ENCODE measurements at regions not wholly inside any gene's neighbourhood (a gene's known extent, or its start where the extent isn't known, plus 50 kb on each side); places are given as distances from the start of the nearest gene placed in this dataset.
"Not testable (repeated sequence)": the region's sequence is repeated elsewhere in the genome, so short reads cannot be mapped to it uniquely, and the experiment has no call there.

- DNase-seq = no peak
Measured at GRCh38 chr22:25281675-25282345, 62.4 kb downstream of the CRYBB2 start.

- no peak for DNase-seq
Measured at GRCh38 chr22:25282346-25282670, 62.9 kb downstream of the CRYBB2 start.

GRCh38 chr22:25282671-25283561, 63.5 kb downstream of the CRYBB2 start:
- DNase-seq = no peak

GRCh38 chr22:25288481-25288880, 69.0 kb downstream of the CRYBB2 start:
- not testable (repeated sequence) for DNase-seq

GRCh38 chr22:25301912-25302311, 82.5 kb downstream of the CRYBB2 start:
- DNase-seq = not testable (repeated sequence)

GRCh38 chr22:25309586-25309985, 90.1 kb downstream of the CRYBB2 start:
- DNase-seq = not testable (repeated sequence)

- DNase-seq = not testable (repeated sequence)
Measured at GRCh38 chr22:25311924-25312323, 92.5 kb downstream of the CRYBB2 start.

GRCh38 chr22:25318081-25318823, 98.8 kb downstream of the CRYBB2 start:
- DNase-seq = no peak

- DNase-seq = no peak
Measured at GRCh38 chr22:25327018-25327755, 107.7 kb downstream of the CRYBB2 start.

GRCh38 chr22:25331050-25331449, 111.6 kb downstream of the CRYBB2 start:
- no peak for DNase-seq

- DNase-seq = not testable (repeated sequence)
Measured at GRCh38 chr22:25331911-25332310, 112.5 kb downstream of the CRYBB2 start.

GRCh38 chr22:25332386-25332785, 112.9 kb downstream of the CRYBB2 start:
- DNase-seq = no peak

GRCh38 chr22:25334162-25334490, 114.7 kb downstream of the CRYBB2 start:
- DNase-seq = no peak

- not testable (repeated sequence) for DNase-seq
Measured at GRCh38 chr22:25334631-25335030, 115.2 kb downstream of the CRYBB2 start.

GRCh38 chr22:25335276-25335675, 115.8 kb downstream of the CRYBB2 start:
- DNase-seq = not testable (repeated sequence)

GRCh38 chr22:25340536-25340935, 121.1 kb downstream of the CRYBB2 start:
- DNase-seq = not testable (repeated sequence)

GRCh38 chr22:25344366-25344765, 124.9 kb downstream of the CRYBB2 start:
- not testable (repeated sequence) for DNase-seq

- no peak for DNase-seq
Measured at GRCh38 chr22:25346859-25347751, 127.7 kb downstream of the CRYBB2 start.

GRCh38 chr22:25347752-25348102, 128.3 kb downstream of the CRYBB2 start:
- DNase-seq = no peak

- no peak for DNase-seq
Measured at GRCh38 chr22:25348391-25348790, 129.0 kb downstream of the CRYBB2 start.

GRCh38 chr22:25348996-25349395, 129.6 kb downstream of the CRYBB2 start:
- not testable (repeated sequence) for DNase-seq

- no peak for DNase-seq
Measured at GRCh38 chr22:25350551-25350971, 131.1 kb downstream of the CRYBB2 start.

Measured in activated gamma-delta T cell (primary cell).